Breast epithelium (tissue), 4 donors: ENCODE measurements at regions not wholly inside any gene's neighbourhood (a gene's known extent, or its start where the extent isn't known, plus 50 kb on each side); places are given as distances from the start of the nearest gene placed in this dataset.

ENCODE experiments used
- DNase-seq, 2 donors: peaks; one replicate each; pipeline ENCODE4 v3.0.0-alpha.2; 2019; ENCODE audit warnings: low spot score in 2 of 2
- H3K27ac ChIP-seq, 2 donors: fragments of 200-600 bp; sonication (generic) in 1 of 2; one replicate each; pipeline ENCODE4 v1.5.1; 2016 to 2019; ENCODE audit warnings: mild to moderate bottlenecking in 1 of 2
- H3K27me3 ChIP-seq, 2 donors: fragments of 200-600 bp; sonication (generic) in 1 of 2; one replicate each; pipeline versions ENCODE4 v1.5.1 to v1.6.0; 2017 to 2019; ENCODE audit warnings: control low read depth in 1 of 2, mild to moderate bottlenecking in 1 of 2
- H3K36me3 ChIP-seq: fragments of 200-600 bp; one replicate; pipeline ENCODE4 v1.5.1; 2019
- H3K4me1 ChIP-seq, 2 donors: fragments of 200-600 bp; sonication (generic); one replicate each; pipeline ENCODE4 v1.5.1; 2016 to 2019; ENCODE audit warnings: control low read depth in 1 of 2
- H3K4me3 ChIP-seq, 3 donors: fragments of 200-600 bp; sonication (generic); 1 replicate in 2 of 3; 2 replicates in 1 of 3; pipeline ENCODE4 v1.5.1; 2016 to 2019; ENCODE audit warnings: mild to moderate bottlenecking in 3 of 3, moderate library complexity in 2 of 3
- H3K9me3 ChIP-seq, 2 donors: fragments of 200-600 bp; sonication (generic) in 1 of 2; one replicate each; pipeline ENCODE4 v1.5.1; 2016 to 2019; ENCODE audit warnings: control low read depth in 1 of 2
- CTCF ChIP-seq, 3 donors: fragments of 450-650 bp; IDR thresholded peaks; one replicate each; pipeline ENCODE4 v1.5.1; 2016 to 2017; ENCODE audit warnings: antibody characterized with exemption in 3 of 3, mild to moderate bottlenecking in 3 of 3, moderate library complexity in 3 of 3
- POLR2A ChIP-seq: fragments of 450-650 bp; IDR thresholded peaks from one replicate; pipeline ENCODE4 v1.6.1; 2016; ENCODE audit warnings: antibody characterized with exemption, mild to moderate bottlenecking, moderate library complexity
- POLR2AphosphoS5 ChIP-seq, 3 donors: sonication (generic); formaldehyde crosslinking; IDR thresholded peaks; one replicate each; pipeline ENCODE4 v1.6.1; 2017; ENCODE audit warnings: antibody characterized with exemption in 3 of 3
- intact Hi-C: fragments of 100-400 bp; cut with DNase I; formaldehyde crosslinking; loops from one replicate; pipeline ENCODE4 v1.15.1; 2023; ENCODE audit warnings: low total_unique reads

GRCh38 chr1:55712148-55712547 lies 497.0 kb upstream of the USP24 start:
- intact Hi-C loops = no loop called here
- H3K9me3 ChIP-seq = no peaks in the 10 kb centered on the region
- no peaks in the 10 kb centered on the region for H3K27me3 ChIP-seq
- TF ChIP-seq POLR2A = no peak
- no peak for TF ChIP-seq CTCF (IDR thresholded peaks at IDR 0.05)
- TF ChIP-seq POLR2AphosphoS5 (IDR thresholded peaks at IDR 0.05) = no peak
- no peak overlapping the region for H3K4me3 ChIP-seq
- H3K27ac ChIP-seq = no peak overlapping the region
- no peaks in the 10 kb centered on the region for H3K4me1 ChIP-seq
- no peak for DNase-seq
- no peaks in the 10 kb centered on the region for H3K36me3 ChIP-seq

GRCh38 chr1:55708781-55709180 lies 493.6 kb upstream of the USP24 start:
- no peaks in the 10 kb centered on the region for H3K9me3 ChIP-seq
- no peak overlapping the region for H3K4me3 ChIP-seq
- intact Hi-C loops = no loop called here
- no peaks in the 10 kb centered on the region for H3K4me1 ChIP-seq
- no peaks in the 10 kb centered on the region for H3K27me3 ChIP-seq
- DNase-seq = no peak
- no peaks in the 10 kb centered on the region for H3K36me3 ChIP-seq
- H3K27ac ChIP-seq = no peak overlapping the region
- TF ChIP-seq POLR2A = no peak
- TF ChIP-seq POLR2AphosphoS5 (IDR thresholded peaks at IDR 0.05) = no peak
- TF ChIP-seq CTCF (IDR thresholded peaks at IDR 0.05) = no peak

GRCh38 chr1:55707846-55708245 lies 492.7 kb upstream of the USP24 start:
- H3K9me3 ChIP-seq = no peaks in the 10 kb centered on the region
- H3K4me1 ChIP-seq = no peaks in the 10 kb centered on the region
- no peak overlapping the region for H3K27ac ChIP-seq
- no peak for DNase-seq
- no peak for TF ChIP-seq POLR2A
- TF ChIP-seq CTCF (IDR thresholded peaks at IDR 0.05) = no peak
- TF ChIP-seq POLR2AphosphoS5 (IDR thresholded peaks at IDR 0.05) = no peak
- no peak overlapping the region for H3K4me3 ChIP-seq
- no peaks in the 10 kb centered on the region for H3K36me3 ChIP-seq
- no peaks in the 10 kb centered on the region for H3K27me3 ChIP-seq
- intact Hi-C loops = no loop called here

- Histone ChIP-seq H3K9me3 (no peaks in the 10 kb centered on the region), H3K4me1 (no peaks in the 10 kb centered on the region), H3K27me3 (no peaks in the 10 kb centered on the region), H3K27ac (no peak overlapping the region), H3K4me3 (no peak overlapping the region), H3K36me3 (no peaks in the 10 kb centered on the region)
- no peak for DNase-seq
- intact Hi-C loops = no loop called here
- TF ChIP-seq POLR2AphosphoS5 (IDR thresholded peaks at IDR 0.05) (no peak), CTCF (IDR thresholded peaks at IDR 0.05) (no peak), POLR2A (no peak)
Measured at GRCh38 chr1:55707196-55707595, 492.0 kb upstream of the USP24 start.

- H3K4me3 ChIP-seq = no peak overlapping the region
- no peak for TF ChIP-seq POLR2AphosphoS5 (IDR thresholded peaks at IDR 0.05)
- no peak for TF ChIP-seq POLR2A
- no peak for TF ChIP-seq CTCF (IDR thresholded peaks at IDR 0.05)
- H3K4me1 ChIP-seq = no peaks in the 10 kb centered on the region
- H3K27me3 ChIP-seq = no peaks in the 10 kb centered on the region
- H3K27ac ChIP-seq = no peak overlapping the region
- no peak for DNase-seq
- no peaks in the 10 kb centered on the region for H3K9me3 ChIP-seq
- H3K36me3 ChIP-seq = no peaks in the 10 kb centered on the region
- intact Hi-C loops = no loop called here
Measured at GRCh38 chr1:55706397-55706796, 491.2 kb upstream of the USP24 start.
